ENCODE measurements at regions not wholly inside any gene's neighbourhood (a gene's known extent, or its start where the extent isn't known, plus 50 kb on each side); places are given as distances from the start of the nearest gene placed in this dataset.

DNA sequence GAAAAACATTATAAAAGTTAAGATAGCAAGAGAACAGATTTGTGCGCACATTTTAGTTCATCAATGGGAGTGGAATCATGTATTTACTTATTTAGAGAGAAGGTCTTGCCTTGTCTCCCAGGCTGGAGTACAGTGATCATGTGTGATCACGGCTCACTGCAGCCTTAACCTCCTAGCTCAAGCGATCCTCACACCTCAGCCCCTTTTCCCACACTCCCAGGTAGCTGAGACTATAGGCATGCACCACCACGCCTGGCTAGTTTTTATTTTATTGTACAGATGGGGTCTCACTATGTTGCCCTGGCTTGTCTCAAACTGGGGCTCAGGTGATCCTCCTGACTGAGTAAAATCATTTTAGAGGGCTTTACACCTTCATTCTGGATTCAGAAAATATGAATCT lies 72.3 kb upstream of the ADGRF1 start:
- no peak for DNase-seq

DNA sequence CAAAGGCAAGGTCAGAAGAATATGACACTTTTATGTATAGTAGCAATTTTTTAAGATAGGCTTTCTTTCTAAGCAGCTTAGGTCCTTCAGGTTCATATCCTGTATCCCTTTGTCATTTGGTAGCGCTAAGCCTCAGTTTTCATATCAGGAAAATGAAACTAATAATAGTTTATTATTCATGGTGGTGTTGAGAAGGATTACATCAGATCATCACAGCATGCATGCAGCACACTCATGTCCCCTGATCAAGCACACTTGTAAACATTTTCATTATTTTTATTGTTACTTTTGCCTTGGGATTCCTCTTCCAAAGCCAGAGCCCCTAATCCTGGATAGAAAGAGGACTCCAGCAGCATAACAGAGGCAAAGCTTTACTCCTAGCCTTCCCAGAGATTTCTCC lies 70.2 kb upstream of the ADGRF1 start:
- no peak for DNase-seq

DNA sequence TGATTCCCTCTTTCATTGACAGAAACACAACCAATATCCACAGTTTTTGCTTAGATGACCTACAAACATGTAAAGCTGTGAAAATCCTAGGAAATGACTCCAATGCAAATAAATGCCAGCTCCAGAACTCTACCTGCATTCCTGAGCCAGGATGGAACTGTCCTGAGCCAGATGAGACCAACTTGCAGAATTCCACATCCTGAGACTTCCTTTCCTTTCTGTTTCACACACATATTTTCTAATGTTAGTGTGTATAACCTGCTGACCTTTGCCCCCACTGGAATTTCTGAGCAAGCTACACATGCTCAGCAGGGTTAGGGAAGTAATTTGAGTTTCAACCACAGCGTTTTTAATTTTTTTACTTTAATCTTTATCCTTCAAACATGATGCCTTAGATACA lies 69.6 kb upstream of the ADGRF1 start:
- no peak for DNase-seq

DNA sequence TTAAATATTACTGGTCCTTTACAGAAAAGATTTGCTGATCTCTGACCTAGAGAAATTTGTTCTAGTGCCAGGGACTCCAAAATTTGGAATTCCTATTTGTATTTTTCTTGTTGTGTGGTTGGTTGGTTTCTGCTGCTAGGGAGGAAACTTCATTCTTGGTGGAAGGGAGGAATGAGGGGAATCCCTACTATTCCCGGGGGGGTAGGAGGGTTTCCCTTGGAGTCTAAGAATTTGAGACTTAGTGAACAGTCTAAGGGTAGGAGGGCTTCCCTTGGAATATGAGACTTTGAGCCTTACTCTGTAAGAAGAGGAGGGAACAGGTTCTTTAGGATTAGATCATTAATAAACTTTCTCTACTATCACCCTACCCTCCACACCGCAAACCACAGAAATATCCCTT lies 67.1 kb upstream of the ADGRF1 start:
- DNase-seq, result no peak

DNA sequence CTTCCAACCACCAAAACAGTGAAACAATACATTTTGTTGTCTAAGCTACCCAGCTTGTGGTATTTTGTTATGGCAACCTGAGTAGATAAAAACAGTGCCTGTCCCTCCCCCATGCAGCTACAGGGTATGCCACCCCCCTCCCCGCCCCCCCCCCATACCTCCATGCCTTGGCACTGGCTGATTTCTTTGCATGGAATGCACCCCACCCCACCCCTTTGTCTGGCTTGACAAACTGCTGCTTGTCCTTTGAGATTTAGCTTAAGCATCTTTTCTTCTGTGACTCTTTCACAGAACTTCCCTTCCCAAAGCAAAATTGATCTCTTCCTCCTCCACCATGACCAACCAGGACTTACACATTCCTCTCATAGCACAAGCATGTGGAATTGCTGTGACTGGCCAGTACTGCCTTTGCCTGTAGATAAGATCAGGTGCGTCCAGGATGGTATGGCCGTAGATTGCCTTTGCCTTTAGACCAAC lies 64.6 kb upstream of the ADGRF1 start:
- DNase-seq, result no peak

DNA sequence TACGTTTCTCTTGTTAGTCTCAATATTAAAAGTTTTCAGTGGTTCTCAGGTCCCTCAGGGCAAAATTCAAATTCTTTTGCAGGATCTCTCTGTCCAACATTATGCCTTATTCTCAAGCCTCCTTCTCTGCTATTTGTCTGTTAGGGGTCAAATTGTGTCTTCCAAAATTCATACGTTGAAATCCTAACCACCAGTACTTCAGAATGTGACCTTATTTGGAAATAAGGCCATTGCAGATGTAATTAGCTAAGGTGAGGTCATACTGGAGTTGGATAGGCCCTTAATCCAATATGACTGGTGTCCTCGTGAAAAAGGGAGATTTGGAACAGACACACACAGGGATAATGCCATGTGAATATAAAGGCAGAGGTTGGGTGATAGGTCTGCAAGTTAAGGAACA lies 64.1 kb upstream of the ADGRF1 start:
- no peak for DNase-seq

DNA sequence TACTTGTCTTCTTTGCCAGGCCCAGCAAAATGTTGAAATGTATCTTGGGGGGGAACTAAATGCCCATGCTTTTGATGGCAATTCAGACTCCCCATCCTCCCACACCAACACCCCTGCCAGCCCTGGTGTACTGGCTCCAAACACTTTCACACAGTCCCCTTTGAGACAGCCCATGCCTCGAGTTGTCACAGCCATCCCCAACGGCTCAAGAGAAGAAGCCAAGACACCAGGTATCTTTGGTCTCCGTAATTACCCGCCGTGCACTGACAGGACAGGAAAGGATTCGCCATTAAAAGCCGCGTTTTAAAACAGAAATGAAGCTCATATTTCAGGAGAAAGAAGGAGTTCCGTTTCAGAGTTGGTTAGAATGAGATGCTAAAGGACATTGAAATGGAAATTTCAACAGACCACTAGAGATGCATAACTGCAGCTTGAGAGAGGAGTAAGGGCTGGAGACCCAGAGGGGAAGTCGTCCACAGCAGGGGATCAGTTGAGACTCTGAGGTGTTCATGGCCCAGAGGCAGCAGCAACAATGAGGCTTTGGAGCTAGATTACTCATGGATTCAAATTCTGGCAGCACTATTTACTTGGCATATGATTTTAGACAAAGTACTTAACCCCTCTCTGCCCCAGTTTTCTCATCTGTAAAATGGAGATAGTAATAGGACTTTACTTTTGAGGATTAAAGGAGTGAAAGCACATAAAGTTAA lies 63.5 kb upstream of the ADGRF1 start:
- no peak for DNase-seq

DNA sequence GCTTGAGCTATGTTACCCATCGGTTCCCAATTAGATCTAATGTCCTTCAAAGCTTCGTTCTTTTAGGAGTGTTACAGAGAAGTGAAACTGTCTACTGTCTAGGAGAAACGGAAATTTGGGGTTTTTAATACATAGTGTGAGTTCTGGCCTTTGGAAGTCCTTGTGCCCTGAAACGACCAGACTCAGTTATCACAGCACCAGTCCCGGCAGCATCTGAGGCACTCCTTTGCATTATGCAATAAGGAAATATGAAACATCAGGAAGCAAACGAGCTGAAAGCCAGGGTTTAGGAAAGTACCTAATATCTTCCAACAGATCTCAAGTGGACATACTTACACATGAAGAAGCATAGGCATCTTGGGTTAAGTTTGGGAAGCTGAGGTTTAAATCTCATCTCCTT lies 61.8 kb upstream of the ADGRF1 start:
- DNase-seq, result no peak

DNA sequence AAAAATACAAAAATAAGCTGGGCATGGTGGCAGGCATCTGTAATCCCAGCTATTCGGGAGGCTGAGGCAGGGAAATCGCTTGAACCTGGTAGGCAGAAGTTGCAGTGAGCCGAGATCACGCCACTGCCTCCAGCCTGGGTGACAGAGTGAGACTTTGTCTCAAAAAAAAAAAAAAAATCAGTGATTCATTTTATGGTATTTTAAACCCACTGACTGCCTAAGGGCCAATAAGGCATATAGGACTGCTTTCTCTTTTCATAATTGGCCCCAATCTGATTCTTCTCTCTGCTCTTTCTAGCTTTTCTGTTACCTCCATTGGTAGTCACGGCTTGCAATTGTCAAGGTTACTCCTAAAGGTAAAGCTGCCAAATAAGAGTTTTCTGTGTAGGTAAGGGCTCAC lies 60.2 kb upstream of the ADGRF1 start:
- DNase-seq, result no peak

DNA sequence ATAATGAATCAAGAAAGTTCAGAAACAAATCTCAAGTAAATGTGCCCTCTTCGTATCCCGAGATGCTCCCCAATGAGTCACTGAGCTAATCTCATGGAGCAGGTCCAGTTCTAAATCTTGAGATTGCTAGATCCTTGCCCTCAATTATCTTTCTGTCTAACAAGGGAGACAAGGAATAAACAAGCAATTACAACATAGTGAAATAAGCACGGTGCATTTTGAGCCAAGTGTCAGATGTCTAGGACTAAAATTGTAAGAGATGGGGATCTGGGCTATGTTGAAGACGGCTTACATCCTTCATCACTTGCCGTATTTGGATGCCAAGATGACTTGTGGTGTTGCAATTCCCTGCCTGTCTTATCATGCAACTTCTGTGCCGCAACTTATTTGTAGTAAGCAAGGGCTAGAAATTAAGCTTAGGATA lies 56.5 kb upstream of the ADGRF1 start:
- no peak for DNase-seq

DNA sequence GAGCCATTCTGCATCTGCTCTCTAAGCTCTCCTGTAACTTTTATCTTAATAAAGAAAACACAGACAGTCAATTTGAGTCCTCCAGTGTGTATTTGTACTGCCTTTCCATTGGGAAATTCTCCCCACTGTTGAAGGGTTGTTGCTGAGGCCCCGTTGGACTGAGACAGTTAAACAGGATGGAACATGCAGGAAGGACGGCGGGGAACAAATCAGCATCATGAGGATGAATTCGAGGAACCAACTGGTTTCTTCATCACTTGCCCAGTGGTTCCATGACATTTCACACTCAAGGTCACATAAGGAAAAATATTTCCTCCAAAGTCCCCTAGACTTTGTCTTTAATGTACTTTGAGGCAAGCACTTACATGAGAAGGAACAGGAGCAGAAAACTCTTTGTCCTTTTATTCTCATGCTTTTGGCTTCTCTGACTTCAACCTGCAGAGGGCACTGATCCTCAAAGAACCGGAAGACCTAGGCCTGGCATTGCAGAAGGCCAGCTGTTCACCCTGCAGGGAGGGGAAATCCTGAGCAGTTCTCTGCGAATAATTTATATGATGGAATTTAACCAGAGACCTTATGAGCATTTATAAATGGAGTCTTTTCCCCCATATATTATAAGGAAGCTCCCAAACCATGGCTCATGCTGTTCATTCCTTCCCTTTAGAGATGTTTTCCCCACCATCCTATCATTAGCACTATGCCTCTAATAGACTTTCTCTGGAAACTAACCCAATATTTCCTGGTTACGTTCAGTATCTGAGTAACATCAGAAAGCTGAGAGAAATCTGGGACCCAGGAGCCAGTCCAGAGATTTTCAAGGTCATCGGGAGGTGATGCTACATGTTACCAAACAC lies 55.2 kb upstream of the ADGRF1 start:
- DNase-seq, result peak; percentile 50 to 77

DNA sequence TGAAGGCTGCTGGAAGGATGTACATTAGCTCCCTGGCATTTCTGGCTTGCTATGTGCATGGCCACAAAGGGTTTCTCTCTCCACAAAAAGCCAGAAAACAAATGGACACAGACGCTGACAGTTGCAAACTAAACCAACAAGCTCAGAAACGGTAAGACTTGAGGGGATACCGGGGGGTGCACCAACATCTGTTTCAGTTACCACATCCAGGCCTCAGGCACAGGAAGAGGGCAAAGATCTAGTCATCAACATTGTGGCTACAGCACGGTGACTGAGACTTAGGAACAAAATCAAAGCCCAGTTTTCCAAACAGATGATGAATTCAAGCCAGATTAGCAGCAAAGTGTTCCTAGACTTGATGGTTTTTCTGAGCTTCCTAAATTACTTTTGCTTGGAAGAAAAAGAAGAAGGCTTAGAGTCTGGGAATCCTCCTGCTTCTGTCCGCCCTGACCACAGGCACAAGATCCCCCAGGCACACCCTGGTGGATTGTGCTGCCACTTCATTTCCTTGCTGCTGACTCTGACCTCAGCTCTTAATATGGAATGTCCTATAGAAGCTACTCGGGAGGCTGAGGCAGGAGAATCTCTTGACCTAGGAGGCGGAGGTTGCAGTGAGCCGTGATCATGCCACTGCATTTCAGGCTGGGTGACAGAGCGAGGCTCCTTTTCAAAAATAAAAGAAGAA lies 54.2 kb upstream of the ADGRF1 start:
- no peak for DNase-seq

DNA sequence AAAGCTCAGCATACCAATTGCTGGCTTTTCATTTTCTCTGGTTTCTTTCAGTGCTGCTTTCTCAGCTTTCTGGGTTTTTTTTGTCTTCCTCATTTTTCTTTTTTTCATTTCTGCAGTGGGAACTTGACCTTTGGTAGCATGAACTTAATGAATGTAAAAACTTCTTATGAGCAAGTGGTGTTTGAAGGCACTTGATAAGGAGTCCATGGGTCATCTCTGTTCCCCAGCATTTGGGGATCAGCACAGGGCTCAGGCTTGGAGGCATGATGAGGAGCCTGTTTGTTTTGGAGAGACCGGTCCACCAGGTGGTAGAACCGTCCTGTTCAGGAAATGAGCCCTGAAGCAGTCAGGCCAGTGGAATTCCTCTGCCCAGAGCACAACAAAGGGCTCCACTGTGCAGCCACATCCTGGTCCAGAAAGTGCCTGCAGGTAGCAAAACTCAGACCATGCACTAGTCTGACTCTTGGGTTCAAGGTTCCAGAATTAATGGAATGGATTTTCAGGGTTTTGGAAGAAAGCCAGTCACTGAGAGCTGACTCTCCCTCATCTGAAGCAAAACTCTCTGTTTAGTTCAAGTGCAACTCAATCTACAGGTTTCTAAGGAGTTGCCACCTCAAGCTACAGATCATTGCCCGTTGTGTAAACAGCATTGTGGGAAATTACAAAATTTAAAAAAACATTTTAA lies 52.3 kb upstream of the ADGRF1 start:
- DNase-seq, result no peak

DNA sequence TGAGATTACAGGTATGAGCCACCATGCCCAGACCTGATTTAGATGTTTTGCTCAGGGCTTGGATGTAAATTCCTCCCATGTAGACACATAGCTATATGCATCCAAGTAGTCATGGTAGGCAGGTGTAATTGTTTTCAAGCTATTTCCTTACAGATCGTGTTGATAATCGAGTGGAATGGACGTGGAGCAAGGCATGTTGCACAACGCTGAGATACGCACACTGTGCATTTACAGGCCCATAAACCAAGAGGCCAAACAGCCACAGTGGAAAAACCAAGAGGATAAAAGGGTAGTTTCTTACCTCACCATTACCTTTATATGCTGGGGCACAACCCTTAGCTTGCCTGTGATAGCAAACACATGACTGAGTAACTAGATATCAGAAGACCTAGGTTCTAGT lies 51.0 kb upstream of the ADGRF1 start:
- DNase-seq, result no peak

DNA sequence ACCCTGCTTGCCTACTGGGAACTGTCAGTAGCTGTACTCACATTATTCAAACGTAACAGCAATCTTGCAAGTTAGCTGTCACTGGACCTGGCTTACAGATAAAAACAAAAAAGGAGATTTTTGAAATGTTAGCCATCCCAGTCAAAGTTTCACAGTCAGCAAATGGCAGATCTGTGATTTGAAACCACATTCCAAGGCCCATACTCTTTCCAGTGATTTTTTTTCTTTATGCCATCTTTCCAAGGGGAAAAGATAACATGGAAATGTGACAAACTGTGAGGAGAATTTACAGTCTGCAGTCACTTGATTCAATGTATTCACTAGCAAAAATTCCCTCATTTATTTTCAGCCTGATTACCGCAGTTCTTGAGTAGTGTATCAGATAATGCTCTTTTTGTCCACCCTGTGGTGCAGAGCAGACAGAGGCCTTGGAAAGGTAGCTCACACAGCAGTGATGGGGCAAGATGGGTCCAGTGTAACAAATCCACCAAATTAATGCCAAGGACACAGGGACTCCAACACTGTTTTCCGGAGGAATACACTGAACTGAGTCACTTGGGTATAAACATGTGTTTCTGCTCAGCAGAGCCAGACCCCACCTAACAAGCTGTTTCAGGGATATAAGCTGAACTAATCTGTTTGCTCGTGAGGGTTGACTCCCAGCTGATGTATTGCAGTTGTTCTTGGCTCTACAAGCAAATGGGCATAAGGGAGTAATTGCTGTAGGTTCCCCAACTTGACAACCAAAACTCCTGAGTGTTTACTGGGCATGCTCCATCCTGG lies 49.9 kb upstream of the ADGRF1 start:
- DNase-seq, result no peak
